ENCODE measurements at regions not wholly inside any gene's neighbourhood (a gene's known extent, or its start where the extent isn't known, plus 50 kb on each side); places are given as distances from the start of the nearest gene placed in this dataset.

- DNase-seq = no peak
These were observed 215.5 kb upstream of the LARGE1 start for GRCh38 chr22:34135749-34136148.

- DNase-seq = no peak
These were observed 229.7 kb upstream of the LARGE1 start for GRCh38 chr22:34150023-34150422.

- no peak for DNase-seq
These were observed 239.2 kb upstream of the LARGE1 start for GRCh38 chr22:34159491-34159890.

GRCh38 chr22:34160141-34160783 is 240.0 kb upstream of the LARGE1 start:
- no peak for DNase-seq

GRCh38 chr22:34161431-34162123 is 241.3 kb upstream of the LARGE1 start:
- DNase-seq = no peak

- no peak for DNase-seq
These were observed 278.7 kb upstream of the LARGE1 start for GRCh38 chr22:34198976-34199375.

- no peak for DNase-seq
These were observed 290.0 kb upstream of the LARGE1 start for GRCh38 chr22:34210301-34210700.

- DNase-seq = no peak
These were observed 294.1 kb upstream of the LARGE1 start for GRCh38 chr22:34214372-34214771.

GRCh38 chr22:34225278-34225677 is 305.0 kb upstream of the LARGE1 start:
- no peak for DNase-seq

GRCh38 chr22:34236527-34236926 is 316.3 kb upstream of the LARGE1 start:
- DNase-seq = no peak

GRCh38 chr22:34239421-34239820 is 319.1 kb upstream of the LARGE1 start:
- no peak for DNase-seq

GRCh38 chr22:34243023-34243422 is 322.7 kb upstream of the LARGE1 start:
- DNase-seq = no peak

GRCh38 chr22:34255042-34255441 is 334.8 kb upstream of the LARGE1 start:
- no peak for DNase-seq

GRCh38 chr22:34278121-34278520 is 357.8 kb upstream of the LARGE1 start:
- no peak for DNase-seq

- no peak for DNase-seq
These were observed 361.5 kb upstream of the LARGE1 start for GRCh38 chr22:34281738-34282137.

- no peak for DNase-seq
These were observed 363.6 kb upstream of the LARGE1 start for GRCh38 chr22:34283844-34284243.

GRCh38 chr22:34293324-34293723 is 373.0 kb upstream of the LARGE1 start:
- DNase-seq = no peak

- no peak for DNase-seq
These were observed 374.2 kb upstream of the LARGE1 start for GRCh38 chr22:34294476-34294875.

- no peak for DNase-seq
These were observed 374.7 kb upstream of the LARGE1 start for GRCh38 chr22:34294986-34295385.

GRCh38 chr22:34296461-34296860 is 376.2 kb upstream of the LARGE1 start:
- DNase-seq = no peak

- no peak for DNase-seq
These were observed 377.4 kb upstream of the LARGE1 start for GRCh38 chr22:34297536-34298120.

GRCh38 chr22:34299496-34299895 is 379.2 kb upstream of the LARGE1 start:
- no peak for DNase-seq

- DNase-seq = no peak
These were observed 381.3 kb upstream of the LARGE1 start for GRCh38 chr22:34301569-34301968.

Measured in nucleus accumbens (tissue), 56 donors.